Adrenal gland (tissue), 9 donors: ENCODE measurements at regions not wholly inside any gene's neighbourhood (a gene's known extent, or its start where the extent isn't known, plus 50 kb on each side); places are given as distances from the start of the nearest gene placed in this dataset.

ENCODE experiments used
- DNase-seq, 7 donors: peaks; one replicate each; pipeline ENCODE4 v3.0.0-alpha.2; 2019 to 2020
- H3K27ac ChIP-seq, 5 donors: fragments of 200-600 bp; sonication (generic) in 4 of 5; 1 replicate in 3 of 5; 2 replicates in 2 of 5; pipeline versions ENCODE4 v1.5.1 to v1.8.0; 2016 to 2020; ENCODE audit warnings: mild to moderate bottlenecking in 1 of 5
- H3K27me3 ChIP-seq: fragments of 200-600 bp; 2 replicates; pipeline ENCODE4 v1.8.0; 2021
- H3K36me3 ChIP-seq, 2 donors: fragments of 200-600 bp; replicated peaks in 1 of 2; 1 replicate in 1 of 2; 2 replicates in 1 of 2; pipeline versions ENCODE4 v1.5.1 to v1.8.0; 2018 to 2022
- H3K4me1 ChIP-seq, 2 donors: fragments of 200-600 bp; replicated peaks in 1 of 2; 1 replicate in 1 of 2; 2 replicates in 1 of 2; pipeline versions ENCODE4 v1.5.1 to v1.8.0; 2018 to 2021
- H3K4me3 ChIP-seq, 4 donors: fragments of 200-600 bp; sonication (generic) in 3 of 4; one replicate each; pipeline ENCODE4 v1.5.1; 2016 to 2018
- H3K9me3 ChIP-seq, 3 donors: fragments of 200-600 bp; sonication (generic) in 1 of 3; replicated peaks in 1 of 3; 1 replicate in 2 of 3; 2 replicates in 1 of 3; pipeline versions ENCODE4 v1.5.1 to v1.8.0; 2016 to 2021
- CTCF ChIP-seq, 6 experiments: fragments of 450-650 bp in 4 of 6; fragments of 200-600 bp in 2 of 6; sonication (generic) in 1 of 6; IDR thresholded peaks; 1 replicate in 5 of 6; 2 replicates in 1 of 6; pipeline versions ENCODE4 v1.5.1 to v1.8.0; 2016 to 2021; ENCODE audit warnings: antibody characterized with exemption in 6 of 6, mild to moderate bottlenecking in 2 of 6, moderate library complexity in 1 of 6
- POLR2A ChIP-seq, 2 donors: fragments of 450-650 bp; IDR thresholded peaks; one replicate each; pipeline ENCODE4 v1.6.1; 2017; ENCODE audit warnings: antibody characterized with exemption in 2 of 2, mild to moderate bottlenecking in 2 of 2, moderate library complexity in 1 of 2
- WGBS, 4 donors: extraction: QIAGEN DNeasy Blood & Tissue Kit in 2 of 4; methylation state at CpG; one replicate each; pipeline versions ENCODE4 v1.1.5 to v1.1.7; 2013 to 2017; 5-methylcytosine and 5-hydroxymethylcytosine counted together
- intact Hi-C, 2 donors: fragments of 100-400 bp; cut with DNase I; formaldehyde crosslinking; loops; one replicate each; pipeline versions ENCODE4 v1.14.1 to v1.15.0; 2022 to 2023
- donor health status: healthy with polysubstance abuse.
- donor health status: Bipolar disorder and iron deficiency.
- donor health status: DM: yes; HTN: yes; CAD: no.
- donor health status: DM: no; HTN: no; CAD: no.
- donor health status: DM: no; HTN: no; CAD: no.

DNA sequence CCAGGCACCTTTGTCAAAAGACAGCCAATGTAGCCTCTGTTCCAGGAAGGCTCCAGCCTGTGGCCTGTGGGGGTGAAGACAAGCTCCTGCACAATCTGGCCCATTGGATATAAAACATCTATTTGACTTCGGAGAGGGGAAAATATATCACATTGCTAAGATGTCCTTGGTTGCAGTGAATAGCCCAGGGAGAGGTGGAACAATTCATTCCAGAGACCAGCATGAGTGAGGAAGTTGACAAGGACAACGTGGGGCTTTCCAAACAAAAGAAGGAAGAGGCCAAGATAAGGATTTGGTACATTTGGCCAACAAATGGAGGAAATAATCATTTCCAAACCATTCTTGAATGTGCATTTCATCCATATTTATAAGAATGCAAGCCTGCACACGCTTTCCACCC, 187.0 kb downstream of the ETS2 start:
- DNase-seq = peak in 2 of 7 donors; percentile 19 to 41
- TF ChIP-seq CTCF (IDR thresholded peaks at IDR 0.05) (no peak), POLR2A (IDR thresholded peaks at IDR 0.05) (no peak)
- H3K4me1 ChIP-seq = peaks cover 0 to 47% of the 10 kb centered on the region in 2 donors
- intact Hi-C loops = no loop called here
- no peaks in the 10 kb centered on the region for H3K36me3 ChIP-seq
- H3K27me3 ChIP-seq = no peaks in the 10 kb centered on the region
- H3K27ac ChIP-seq = peak overlapping the region in 3 of 5 donors; percentile 10 to 76 (median 72)
- WGBS, 4 donors = 38 to 67% (median 47%) methylated on average over 3 of the region's 3 CpGs
- no peak overlapping the region for H3K4me3 ChIP-seq
- no peaks in the 10 kb centered on the region for H3K9me3 ChIP-seq

DNA sequence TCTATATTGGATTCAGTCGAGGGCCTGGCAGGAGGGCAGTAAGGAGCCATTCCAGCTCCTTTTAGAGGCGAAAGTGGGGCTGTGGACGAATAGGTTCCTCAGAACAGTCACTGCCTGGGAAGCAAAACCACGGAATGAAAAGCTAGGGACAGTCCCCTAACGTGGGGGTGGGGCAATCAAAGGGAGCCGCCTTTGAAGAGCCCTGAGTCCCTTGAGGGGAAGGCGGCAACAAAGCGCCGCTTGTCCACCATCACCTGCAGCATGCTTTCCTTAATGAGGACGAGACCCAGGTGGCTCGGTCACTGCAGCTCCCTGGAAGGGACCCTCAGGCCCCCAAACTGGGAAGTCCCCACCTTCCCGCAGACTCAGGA, 184.7 kb downstream of the ETS2 start:
- H3K36me3 ChIP-seq = no peaks in the 10 kb centered on the region
- H3K9me3 ChIP-seq = no peaks in the 10 kb centered on the region
- TF ChIP-seq CTCF (IDR thresholded peaks at IDR 0.05) (no peak), POLR2A (IDR thresholded peaks at IDR 0.05) (no peak)
- H3K4me3 ChIP-seq = no peak overlapping the region
- peaks cover 0 to 68% of the 10 kb centered on the region in 2 donors for H3K4me1 ChIP-seq
- intact Hi-C loops = no loop called here
- peak overlapping the region in 2 of 5 donors; percentile 45 to 72 for H3K27ac ChIP-seq
- 61 to 71% (median 63%) methylated on average over 10 to 12 of the region's 12 CpGs for WGBS, 4 donors
- H3K27me3 ChIP-seq = no peaks in the 10 kb centered on the region
- no peak for DNase-seq

DNA sequence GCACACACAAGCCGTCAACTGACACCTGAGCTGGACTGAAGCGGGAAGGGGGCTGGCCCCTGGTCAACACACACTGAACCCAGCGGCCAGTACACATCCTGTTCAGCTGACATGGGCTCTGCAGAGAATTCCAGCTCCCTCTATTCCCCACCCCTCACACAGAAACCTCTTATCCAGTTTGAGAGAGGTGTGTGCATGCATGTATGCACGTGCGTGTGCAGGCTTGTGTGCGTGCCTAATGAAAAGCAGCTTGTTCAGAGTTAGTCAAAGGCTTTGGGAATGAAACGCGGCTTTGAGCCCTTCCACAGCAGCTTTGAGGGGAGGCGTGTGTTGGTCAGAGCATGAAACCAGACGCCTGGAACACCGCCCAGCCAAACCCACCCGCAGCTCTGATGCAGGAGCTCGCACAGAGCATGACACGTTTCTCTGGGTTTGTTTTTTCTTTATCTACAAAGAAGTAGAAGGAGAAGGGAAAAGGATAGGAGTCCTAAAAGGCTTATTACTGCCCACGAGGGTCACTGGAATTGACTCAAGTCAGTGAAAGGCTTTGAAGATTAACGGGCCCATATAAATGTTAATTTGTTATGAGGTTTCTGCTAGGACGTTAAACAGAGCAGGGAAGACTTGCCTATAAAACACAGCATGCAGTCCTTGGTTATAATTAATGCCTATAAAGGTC, 184.2 kb downstream of the ETS2 start:
- Histone ChIP-seq H3K4me1 (peaks cover 4 to 73% of the 10 kb centered on the region in 2 donors), H3K27me3 (no peaks in the 10 kb centered on the region), H3K4me3 (no peak overlapping the region), H3K9me3 (no peaks in the 10 kb centered on the region), H3K27ac (peak overlapping the region in 2 of 5 donors; percentile 45 to 72), H3K36me3 (no peaks in the 10 kb centered on the region)
- peak in 3 of 7 donors; percentile 19 to 67 (median 29) for DNase-seq
- intact Hi-C loops = no loop called here
- 41 to 59% (median 51%) methylated on average over 15 to 17 of the region's 17 CpGs for WGBS, 4 donors
- TF ChIP-seq POLR2A (IDR thresholded peaks at IDR 0.05) (no peak), CTCF (IDR thresholded peaks at IDR 0.05) (no peak)

DNA sequence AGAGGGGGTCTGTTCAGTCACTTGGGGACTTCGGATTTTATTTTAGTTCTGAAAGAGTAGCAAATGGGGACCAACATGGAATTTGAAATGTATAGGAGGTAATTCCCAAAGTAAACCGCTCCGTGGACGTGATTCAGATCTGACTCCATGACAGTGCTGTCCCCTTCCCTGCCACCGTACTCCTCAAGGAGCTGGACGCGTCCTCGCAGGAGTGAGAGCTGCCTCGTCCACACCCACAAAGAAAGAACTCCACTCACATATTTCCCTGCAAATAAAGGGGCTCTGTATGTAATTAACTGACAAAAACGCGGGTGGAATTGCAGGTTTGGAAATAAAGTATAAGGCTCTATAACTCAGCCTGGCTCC, 183.6 kb downstream of the ETS2 start:
- DNase-seq = no peak
- no peaks in the 10 kb centered on the region for H3K9me3 ChIP-seq
- H3K27ac ChIP-seq = peak overlapping the region in 1 of 5 donors; percentile 1
- H3K36me3 ChIP-seq = no peaks in the 10 kb centered on the region
- peaks cover 4 to 78% of the 10 kb centered on the region in 2 donors for H3K4me1 ChIP-seq
- no peaks in the 10 kb centered on the region for H3K27me3 ChIP-seq
- intact Hi-C loops = no loop called here
- TF ChIP-seq CTCF (IDR thresholded peaks at IDR 0.05) = no peak
- TF ChIP-seq POLR2A (IDR thresholded peaks at IDR 0.05) = no peak
- WGBS, 4 donors = 77 to 83% (median 79%) methylated on average over 11 of the region's 11 CpGs
- H3K4me3 ChIP-seq = no peak overlapping the region
